ENCODE measurements at regions not wholly inside any gene's neighbourhood (a gene's known extent, or its start where the extent isn't known, plus 50 kb on each side); places are given as distances from the start of the nearest gene placed in this dataset.

GRCh38 chr20:60808701-60809100 lies 443.4 kb upstream of the CDH4 start:
- peaks cover 66% of the 10 kb centered on the region for H3K27me3 Mint-ChIP-seq (ENCODE audit: insufficient read depth, unreplicated experiment)
- TF ChIP-seq CTCF (IDR thresholded peaks at IDR 0.05; ENCODE audit: unreplicated experiment): no peak
- no peak overlapping the region for H3K27ac Mint-ChIP-seq (ENCODE audit: low read depth, unreplicated experiment)
- no TSS peak for BruUV-seq (replicated peaks)
- H3K4me3 Mint-ChIP-seq (ENCODE audit: unreplicated experiment): no peak overlapping the region
- no peak for DNase-seq (ENCODE audit: unreplicated experiment)
- CTCF ChIA-PET: no interaction called here
- no peaks in the 10 kb centered on the region for H3K4me1 Mint-ChIP-seq (ENCODE audit: insufficient read depth, unreplicated experiment)
- no peaks in the 10 kb centered on the region for H3K9me3 Mint-ChIP-seq (ENCODE audit: unreplicated experiment)
- H3K36me3 Mint-ChIP-seq (ENCODE audit: insufficient read depth, unreplicated experiment): no peaks in the 10 kb centered on the region
- intact Hi-C loops (cut with micrococcal nuclease): no loop called here
- POLR2A ChIA-PET: no interaction called here

- H3K36me3 Mint-ChIP-seq (ENCODE audit: insufficient read depth, unreplicated experiment): no peaks in the 10 kb centered on the region
- TF ChIP-seq CTCF (IDR thresholded peaks at IDR 0.05; ENCODE audit: unreplicated experiment): no peak
Observed at GRCh38 chr20:60810561-60810960, 441.5 kb upstream of the CDH4 start.

GRCh38 chr20:60812561-60812960 lies 439.5 kb upstream of the CDH4 start:
- H3K36me3 Mint-ChIP-seq (ENCODE audit: insufficient read depth, unreplicated experiment): no peaks in the 10 kb centered on the region
- no peak for TF ChIP-seq CTCF (IDR thresholded peaks at IDR 0.05; ENCODE audit: unreplicated experiment)
- ChIA-PET POLR2A (no interaction called here), CTCF (interaction anchor here (0.6 kb wide), 1 partner anchor 553 kb away, joined by 5 read pairs; no protein-coding TSS in a partner anchor)
- no peak for DNase-seq (ENCODE audit: unreplicated experiment)
- H3K4me3 Mint-ChIP-seq (ENCODE audit: unreplicated experiment): no peak overlapping the region
- H3K4me1 Mint-ChIP-seq (ENCODE audit: insufficient read depth, unreplicated experiment): no peaks in the 10 kb centered on the region
- H3K27me3 Mint-ChIP-seq (ENCODE audit: insufficient read depth, unreplicated experiment): peaks cover 72% of the 10 kb centered on the region
- no peaks in the 10 kb centered on the region for H3K9me3 Mint-ChIP-seq (ENCODE audit: unreplicated experiment)
- intact Hi-C loops (cut with micrococcal nuclease): no loop called here
- H3K27ac Mint-ChIP-seq (ENCODE audit: low read depth, unreplicated experiment): no peak overlapping the region
- BruUV-seq (replicated peaks): no TSS peak

More at GRCh38 chr20:60810561-60810960, 441.5 kb upstream of the CDH4 start:
- ChIA-PET POLR2A (no interaction called here), CTCF (no interaction called here)
- no peaks in the 10 kb centered on the region for H3K9me3 Mint-ChIP-seq (ENCODE audit: unreplicated experiment)
- H3K4me1 Mint-ChIP-seq (ENCODE audit: insufficient read depth, unreplicated experiment): no peaks in the 10 kb centered on the region
- DNase-seq (ENCODE audit: unreplicated experiment): no peak
- no peak overlapping the region for H3K27ac Mint-ChIP-seq (ENCODE audit: low read depth, unreplicated experiment)
- BruUV-seq (replicated peaks): no TSS peak
- peaks cover 65% of the 10 kb centered on the region for H3K27me3 Mint-ChIP-seq (ENCODE audit: insufficient read depth, unreplicated experiment)
- intact Hi-C loops (cut with micrococcal nuclease): no loop called here
- no peak overlapping the region for H3K4me3 Mint-ChIP-seq (ENCODE audit: unreplicated experiment)

GRCh38 chr20:60813066-60813465 lies 439.0 kb upstream of the CDH4 start:
- no peak overlapping the region for H3K4me3 Mint-ChIP-seq (ENCODE audit: unreplicated experiment)
- CTCF ChIA-PET: interaction anchor here (0.6 kb wide), 1 partner anchor 553 kb away, joined by 5 read pairs; no protein-coding TSS in a partner anchor
- TF ChIP-seq CTCF (IDR thresholded peaks at IDR 0.05; ENCODE audit: unreplicated experiment): no peak
- H3K27me3 Mint-ChIP-seq (ENCODE audit: insufficient read depth, unreplicated experiment): peaks cover 77% of the 10 kb centered on the region
- no TSS peak for BruUV-seq (replicated peaks)
- no peaks in the 10 kb centered on the region for H3K4me1 Mint-ChIP-seq (ENCODE audit: insufficient read depth, unreplicated experiment)
- H3K9me3 Mint-ChIP-seq (ENCODE audit: unreplicated experiment): no peaks in the 10 kb centered on the region
- no peak overlapping the region for H3K27ac Mint-ChIP-seq (ENCODE audit: low read depth, unreplicated experiment)
- H3K36me3 Mint-ChIP-seq (ENCODE audit: insufficient read depth, unreplicated experiment): no peaks in the 10 kb centered on the region
- DNase-seq (ENCODE audit: unreplicated experiment): no peak
- POLR2A ChIA-PET: no interaction called here
- intact Hi-C loops (cut with micrococcal nuclease): no loop called here
